ENCODE measurements at regions not wholly inside any gene's neighbourhood (a gene's known extent, or its start where the extent isn't known, plus 50 kb on each side); places are given as distances from the start of the nearest gene placed in this dataset.

GRCh38 chr15:38662033-38662802 is 97.6 kb upstream of the RASGRP1 start (continued):
- TF ChIP-seq CHD7 (IDR thresholded peaks at IDR 0.05; ENCODE audit: insufficient replicate concordance, low read length) (no peak), GABPA (IDR thresholded peaks at IDR 0.05; ENCODE audit: borderline replicate concordance, insufficient read depth, low read length) (no peak), BACH1 (IDR thresholded peaks at IDR 0.05; ENCODE audit: low read length) (no peak), FOSL1 (IDR thresholded peaks at IDR 0.05; ENCODE audit: insufficient read depth, low read depth, low read length) (no peak), SUZ12 (IDR thresholded peaks at IDR 0.05; ENCODE audit: low read length) (no peak), SP4 (IDR thresholded peaks at IDR 0.05; ENCODE audit: low read length) (no peak), TEAD4 (IDR thresholded peaks at IDR 0.05; ENCODE audit: low read depth, low read length) (no peak)
